Head of caudate nucleus (tissue), 42 donors: ENCODE measurements at regions not wholly inside any gene's neighbourhood (a gene's known extent, or its start where the extent isn't known, plus 50 kb on each side); places are given as distances from the start of the nearest gene placed in this dataset.

ENCODE experiments used
- DNase-seq, 42 donors: peaks; one replicate each; pipeline versions ENCODE4 v3.0.0 to v3.0.0-alpha.2; 2020 to 2021; ENCODE audit warnings: mixed read lengths in 7 of 42
- intact Hi-C: fragments of 100-400 bp; cut with DNase I; formaldehyde crosslinking; loops from one replicate; pipeline ENCODE4 v1.15.0; 2022

DNA sequence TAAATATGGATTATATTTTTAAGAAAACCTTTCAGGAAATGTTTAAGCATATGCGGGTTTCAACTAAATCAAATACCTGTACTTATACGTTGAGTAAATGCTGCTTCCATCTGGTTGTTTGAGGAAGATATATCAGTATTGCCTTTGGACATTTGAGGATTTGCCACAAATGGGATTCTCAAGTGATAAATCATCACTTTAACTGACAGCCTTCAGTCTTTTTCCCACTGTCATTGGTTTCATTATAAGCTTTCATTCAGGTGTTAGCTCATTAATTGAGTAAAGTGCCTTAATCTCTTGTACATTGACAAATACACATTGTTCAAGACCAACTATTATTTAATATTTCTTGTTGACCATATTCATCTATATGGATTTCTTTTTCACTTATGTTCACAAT lies 217.2 kb downstream of the EDEM1 start:
- DNase-seq: no peak
- intact Hi-C loops: no loop called here

- intact Hi-C loops: no loop called here
- no peak for DNase-seq
Observed at GRCh38 chr3:5411786-5412185, 224.3 kb downstream of the EDEM1 start.

- intact Hi-C loops: no loop called here
- no peak for DNase-seq
Observed at GRCh38 chr3:5423076-5423475, 235.6 kb downstream of the EDEM1 start.

DNA sequence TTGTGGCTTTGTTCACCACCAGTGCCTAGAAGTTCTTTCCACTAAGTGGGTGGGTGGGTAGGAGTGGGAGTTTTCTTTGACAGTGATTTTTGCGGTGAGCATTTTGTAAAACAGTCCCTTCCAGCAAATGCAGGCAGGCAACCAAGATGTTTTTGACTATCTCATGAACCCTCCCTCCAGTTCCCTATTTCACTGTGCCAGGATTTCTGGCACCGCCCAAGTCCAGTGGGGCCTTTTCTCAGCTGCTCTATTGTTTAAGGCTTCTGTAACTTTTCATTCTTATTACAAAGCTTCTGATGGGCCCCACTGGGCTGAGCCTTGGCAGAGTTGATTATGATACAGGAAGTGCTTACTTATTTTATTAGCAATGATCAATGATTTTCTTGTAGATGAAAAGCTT lies 236.0 kb downstream of the EDEM1 start:
- DNase-seq: peak in 1 of 42 donors; percentile 7
- intact Hi-C loops: no loop called here

DNA sequence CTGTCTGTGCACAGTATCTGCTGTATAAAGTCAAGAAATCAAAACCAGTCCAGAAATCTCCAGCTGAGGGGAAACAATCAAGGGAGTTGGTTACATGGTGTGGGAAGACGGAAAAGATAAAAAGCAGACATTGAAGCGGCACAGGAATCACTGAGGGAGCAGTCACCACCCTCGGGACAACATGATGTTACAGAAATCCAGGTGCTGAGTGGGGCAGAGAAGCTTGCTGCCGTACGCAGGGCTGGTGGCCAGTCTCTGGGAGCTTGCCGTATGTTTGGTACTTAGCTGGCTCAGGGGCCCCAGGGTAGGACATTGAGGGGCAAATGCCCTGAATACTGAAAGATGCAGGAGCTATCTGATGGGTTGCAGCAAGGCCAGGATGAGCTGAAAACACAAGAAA lies 237.9 kb downstream of the EDEM1 start:
- DNase-seq: no peak
- intact Hi-C loops: no loop called here

DNA sequence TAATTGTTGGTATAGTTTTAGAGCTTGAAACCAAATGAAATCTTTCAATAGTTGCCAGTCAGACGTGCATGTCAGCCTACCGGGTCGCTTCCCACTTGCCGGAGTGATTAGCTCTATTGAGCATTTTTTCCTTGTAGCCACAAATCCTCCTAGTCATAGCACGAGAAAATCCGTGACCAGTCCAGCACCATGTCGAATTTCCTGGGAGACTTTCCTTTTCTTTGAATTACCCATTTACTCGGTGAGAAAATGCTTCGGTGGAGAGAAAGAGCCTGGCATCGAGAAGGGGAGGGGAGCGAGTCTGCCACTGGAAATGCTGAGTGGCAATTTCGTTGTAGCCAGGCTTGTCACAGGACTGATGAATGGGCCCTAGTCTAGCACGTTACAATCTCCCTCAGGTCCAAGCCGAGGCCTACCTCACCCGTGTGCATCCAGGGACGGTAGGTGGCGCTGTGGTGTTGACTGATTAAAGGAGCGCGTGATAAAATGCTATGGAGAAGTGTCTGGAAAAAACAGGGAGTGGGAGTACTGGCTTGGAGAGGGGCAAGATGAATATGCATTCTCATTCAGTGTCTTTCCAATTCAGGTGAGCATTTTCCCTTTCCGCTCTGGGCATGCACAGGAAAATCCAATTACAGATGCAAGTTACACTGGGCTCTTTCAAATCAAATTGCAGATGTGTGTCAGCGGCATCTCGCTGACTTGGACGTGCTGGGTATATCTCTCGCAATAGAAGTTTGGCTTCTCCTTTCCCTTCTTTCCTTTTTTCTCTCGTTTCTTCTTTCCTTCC lies 238.8 kb downstream of the EDEM1 start:
- DNase-seq: peak; percentile 79 to 96 (median 88)
- intact Hi-C loops: no loop called here

DNA sequence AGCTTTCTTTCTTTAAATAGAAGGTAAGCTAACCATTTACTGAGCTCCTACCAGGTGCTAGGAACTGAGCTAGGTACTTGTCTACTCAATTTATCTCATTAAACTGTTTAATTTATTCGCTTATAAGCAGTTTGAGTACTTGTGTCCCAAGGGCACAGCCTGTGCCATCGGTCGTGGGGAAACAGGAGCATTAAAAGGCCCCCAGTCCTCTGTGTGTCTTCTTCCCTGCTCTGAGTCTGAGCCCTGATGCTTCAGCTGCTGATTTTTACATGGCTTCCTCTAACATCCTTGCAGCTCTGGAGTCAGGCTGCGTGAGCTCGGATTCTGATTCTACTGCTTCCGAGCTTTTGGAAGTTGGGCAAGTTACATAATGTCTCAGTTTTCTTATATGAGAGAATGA lies 239.5 kb downstream of the EDEM1 start:
- no peak for DNase-seq
- intact Hi-C loops: no loop called here

GRCh38 chr3:5427938-5428337 lies 240.4 kb downstream of the EDEM1 start:
- intact Hi-C loops: no loop called here
- DNase-seq: no peak

DNA sequence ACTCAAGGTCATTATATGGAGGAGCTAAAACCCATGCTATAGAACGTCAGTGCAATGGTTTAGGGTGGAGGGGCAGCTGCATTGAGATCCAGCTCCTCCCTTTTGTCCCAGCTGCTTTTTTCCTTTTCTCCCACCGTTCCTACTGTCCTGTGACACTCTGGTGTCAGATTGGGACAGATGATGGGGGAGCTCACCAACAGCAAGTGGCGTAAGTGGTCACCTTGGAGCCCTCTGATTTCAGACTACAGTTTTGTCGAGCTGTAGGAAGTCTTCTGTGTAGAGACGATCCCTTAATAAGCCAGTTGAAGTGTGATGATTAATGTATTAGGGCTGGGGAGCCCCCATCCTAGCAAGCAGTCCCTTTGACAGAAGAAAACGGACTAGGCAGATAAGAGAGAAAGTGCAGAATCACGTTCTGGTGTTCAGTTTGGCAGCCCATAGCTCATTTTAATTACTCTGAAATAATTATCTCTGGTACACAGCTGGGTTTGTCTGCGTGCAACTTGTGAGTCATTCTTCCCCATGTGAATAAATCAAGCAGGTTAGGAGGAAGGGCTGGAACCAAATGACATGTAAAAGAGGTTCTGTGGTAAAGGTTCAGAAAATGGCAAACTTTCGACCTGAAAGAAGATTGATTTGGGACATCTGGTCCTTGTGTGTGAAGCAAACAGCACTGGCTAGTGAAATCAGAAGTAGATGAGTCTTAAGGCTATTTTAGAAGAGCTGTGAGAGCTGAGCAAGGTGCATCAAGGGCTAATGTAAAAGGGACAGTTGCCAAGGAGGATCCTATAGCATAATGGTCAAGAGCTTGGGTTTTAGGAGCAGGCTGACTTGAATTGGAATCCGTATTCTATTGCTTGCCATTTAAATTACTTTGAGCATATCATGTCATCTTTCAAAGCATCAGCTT lies 241.4 kb downstream of the EDEM1 start:
- DNase-seq: no peak

GRCh38 chr3:5429517-5429890 lies 242.0 kb downstream of the EDEM1 start:
- intact Hi-C loops: no loop called here
- no peak for DNase-seq

More for the DNA sequence above, 241.4 kb downstream of the EDEM1 start:
- intact Hi-C loops: no loop called here

DNA sequence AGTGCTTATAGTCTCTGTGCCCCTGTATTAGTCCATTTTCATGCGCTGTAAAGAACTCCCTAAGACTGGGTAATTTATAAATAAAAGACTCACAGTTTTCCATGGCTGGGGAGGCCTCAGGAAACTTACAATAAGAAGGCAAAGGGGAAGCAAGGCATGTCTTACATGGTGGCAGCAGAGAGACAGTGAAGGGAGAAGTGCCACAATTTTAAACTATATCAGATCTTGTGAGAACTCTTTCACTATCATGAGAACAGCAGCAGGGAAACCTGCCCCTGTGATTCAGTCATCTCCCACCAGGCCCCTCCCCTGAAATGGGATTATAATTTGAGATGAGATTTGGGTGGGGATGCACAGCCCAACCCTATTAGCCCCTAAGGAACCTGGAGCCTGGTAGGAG lies 243.2 kb downstream of the EDEM1 start:
- intact Hi-C loops: no loop called here
- DNase-seq: no peak

GRCh38 chr3:5431146-5431545 lies 243.6 kb downstream of the EDEM1 start:
- no peak for DNase-seq
- intact Hi-C loops: no loop called here

GRCh38 chr3:5431811-5432378 lies 244.4 kb downstream of the EDEM1 start:
- DNase-seq: no peak

DNA sequence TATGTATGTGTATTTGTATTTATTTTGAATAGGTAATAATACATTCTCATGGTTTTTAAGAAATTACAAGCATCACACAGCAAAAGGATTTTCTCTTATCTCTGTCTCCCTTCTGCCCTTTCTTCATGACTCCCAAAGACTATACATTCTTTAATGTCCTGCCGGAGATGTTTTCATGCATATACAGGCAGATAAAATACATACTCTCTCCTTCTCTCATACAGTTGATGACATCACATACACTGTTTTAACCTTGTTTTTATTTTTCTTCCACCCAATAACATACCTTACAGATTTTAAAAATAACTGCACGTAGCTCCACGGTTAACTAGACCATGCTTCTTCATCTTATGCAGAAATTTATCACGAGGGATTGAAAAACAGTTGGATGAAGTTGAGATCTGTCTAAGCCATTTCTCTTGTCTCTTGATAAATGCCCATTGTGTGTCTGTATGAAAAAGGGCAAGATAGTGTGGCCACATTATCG lies 249.8 kb downstream of the EDEM1 start:
- intact Hi-C loops: no loop called here
- no peak for DNase-seq

More at GRCh38 chr3:5431811-5432378, 244.4 kb downstream of the EDEM1 start:
- intact Hi-C loops: no loop called here

DNA sequence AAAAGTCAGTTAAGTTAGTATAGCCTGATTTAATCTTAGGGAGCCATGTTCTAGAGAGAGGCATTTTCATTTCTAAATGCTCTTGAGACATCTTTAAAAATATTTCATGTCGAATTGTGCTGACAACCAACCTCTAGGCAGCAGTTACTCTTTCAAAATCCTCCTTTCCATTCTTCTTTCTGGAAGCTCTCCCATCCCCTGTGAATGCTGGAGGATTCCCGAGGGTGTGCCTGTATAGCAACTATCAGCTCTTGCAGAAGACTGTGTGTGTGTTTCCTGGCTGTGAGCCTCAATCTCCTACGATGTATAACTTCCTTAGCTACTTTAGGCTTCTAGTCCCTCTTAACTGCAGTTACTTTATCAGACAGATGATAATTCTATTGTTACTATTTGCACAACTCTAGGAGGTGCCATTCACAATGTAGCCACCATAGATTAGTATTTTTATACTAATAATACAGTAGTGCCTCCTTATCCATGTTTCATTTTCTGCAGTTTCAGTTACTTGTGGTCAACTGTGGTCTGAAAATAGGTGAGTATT lies 250.3 kb downstream of the EDEM1 start:
- intact Hi-C loops: no loop called here
- DNase-seq: no peak

- no peak for DNase-seq
- intact Hi-C loops: no loop called here
Observed at GRCh38 chr3:5441401-5441800, 253.9 kb downstream of the EDEM1 start.

- no peak for DNase-seq
- intact Hi-C loops: no loop called here
Observed at GRCh38 chr3:5442106-5442785, 254.7 kb downstream of the EDEM1 start.

DNA sequence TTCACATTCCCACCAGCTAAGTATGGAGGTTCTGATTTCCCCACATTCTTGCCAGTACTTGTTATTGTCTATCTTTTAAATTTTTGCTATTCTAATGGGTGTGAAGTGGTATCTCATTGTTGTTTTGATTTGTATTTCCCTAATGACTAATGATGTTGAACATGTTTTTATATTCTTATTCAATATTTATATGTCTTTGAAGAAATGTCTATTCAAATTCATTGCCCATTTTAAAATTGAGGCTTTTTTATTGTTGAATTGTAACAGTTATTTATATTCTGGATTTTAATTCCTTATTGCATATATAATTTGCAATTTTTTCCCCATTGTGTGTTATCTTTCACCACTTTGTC lies 255.3 kb downstream of the EDEM1 start:
- intact Hi-C loops: no loop called here

GRCh38 chr3:5444253-5444652 lies 256.7 kb downstream of the EDEM1 start:
- intact Hi-C loops: no loop called here

More for the DNA sequence above, 255.3 kb downstream of the EDEM1 start:
- DNase-seq: no peak

More at GRCh38 chr3:5444253-5444652, 256.7 kb downstream of the EDEM1 start:
- DNase-seq: no peak
